ENCODE measurements at regions not wholly inside any gene's neighbourhood (a gene's known extent, or its start where the extent isn't known, plus 50 kb on each side); places are given as distances from the start of the nearest gene placed in this dataset.

DNA sequence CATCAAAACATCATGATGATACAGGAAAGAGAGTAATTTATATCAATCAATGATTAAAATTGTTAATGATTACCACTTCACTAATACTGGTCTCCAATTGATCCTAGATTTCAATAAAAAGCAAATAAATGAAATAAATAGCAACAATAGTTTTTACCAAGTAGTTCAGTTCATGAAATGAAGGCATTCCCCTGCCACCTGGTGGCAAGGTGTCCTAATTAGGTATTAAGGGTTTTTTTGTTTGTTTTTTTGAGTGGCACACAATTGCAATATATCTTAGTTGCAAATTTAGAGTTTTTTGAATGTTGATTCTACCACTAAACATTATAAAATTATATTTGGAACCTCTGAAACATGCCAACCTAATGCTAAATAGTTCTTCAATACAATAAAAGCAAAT lies 157.4 kb upstream of the PDE5A start:
- DNase-seq (ENCODE audit: low spot score in 2 of 2): no peak

DNA sequence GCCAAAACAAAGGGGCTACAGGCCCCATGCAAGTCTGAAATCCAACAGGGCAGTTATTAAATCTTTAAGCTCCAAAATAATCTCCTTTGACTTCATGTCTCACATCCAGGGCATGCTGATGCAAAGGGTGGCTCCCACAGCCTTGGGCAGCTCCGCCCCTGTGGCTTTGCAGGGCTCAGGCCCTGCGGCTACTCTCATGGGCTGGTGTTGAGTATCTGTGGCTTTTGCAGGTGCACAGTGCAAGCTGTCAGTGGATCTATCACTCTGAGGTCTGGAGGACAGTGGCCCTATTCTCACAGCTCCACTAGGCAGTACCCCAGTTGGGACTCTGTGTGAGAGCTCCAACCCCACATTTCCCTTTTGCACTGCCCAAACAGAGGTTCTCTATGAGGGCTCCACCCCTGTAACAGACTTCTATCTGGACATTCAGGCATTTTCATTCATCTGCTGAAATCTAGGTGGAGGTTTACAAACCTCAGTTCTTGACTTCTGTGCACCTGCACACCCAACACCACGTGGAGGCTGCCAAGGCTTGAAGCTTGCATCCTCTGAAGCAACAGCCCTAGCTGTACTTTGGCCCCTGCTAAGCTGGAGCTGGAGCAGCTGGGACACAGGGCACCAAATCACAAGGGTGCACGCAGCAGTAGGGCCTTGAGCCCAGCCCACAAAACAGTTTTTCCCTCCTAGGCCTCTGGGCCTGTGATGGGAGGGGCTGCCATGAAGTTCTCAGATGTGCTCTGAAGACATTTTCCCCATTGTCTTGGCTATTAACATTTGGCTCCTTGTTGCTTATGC lies 154.8 kb upstream of the PDE5A start:
- Histone ChIP-seq H3K9me3 (no peaks in the 10 kb centered on the region), H3K4me3 (no peak overlapping the region), H3K36me3 (no peaks in the 10 kb centered on the region), H3K27me3 (no peaks in the 10 kb centered on the region), H3K27ac (no peak overlapping the region), H3K4me1 (no peaks in the 10 kb centered on the region)
- no peak for DNase-seq (ENCODE audit: low spot score in 2 of 2)
- intact Hi-C loops (cut with DNase I): loop anchor here (5.0 kb wide), 1 partner anchor 91 kb away; no protein-coding TSS in a partner anchor
- TF ChIP-seq, protein P1, sequence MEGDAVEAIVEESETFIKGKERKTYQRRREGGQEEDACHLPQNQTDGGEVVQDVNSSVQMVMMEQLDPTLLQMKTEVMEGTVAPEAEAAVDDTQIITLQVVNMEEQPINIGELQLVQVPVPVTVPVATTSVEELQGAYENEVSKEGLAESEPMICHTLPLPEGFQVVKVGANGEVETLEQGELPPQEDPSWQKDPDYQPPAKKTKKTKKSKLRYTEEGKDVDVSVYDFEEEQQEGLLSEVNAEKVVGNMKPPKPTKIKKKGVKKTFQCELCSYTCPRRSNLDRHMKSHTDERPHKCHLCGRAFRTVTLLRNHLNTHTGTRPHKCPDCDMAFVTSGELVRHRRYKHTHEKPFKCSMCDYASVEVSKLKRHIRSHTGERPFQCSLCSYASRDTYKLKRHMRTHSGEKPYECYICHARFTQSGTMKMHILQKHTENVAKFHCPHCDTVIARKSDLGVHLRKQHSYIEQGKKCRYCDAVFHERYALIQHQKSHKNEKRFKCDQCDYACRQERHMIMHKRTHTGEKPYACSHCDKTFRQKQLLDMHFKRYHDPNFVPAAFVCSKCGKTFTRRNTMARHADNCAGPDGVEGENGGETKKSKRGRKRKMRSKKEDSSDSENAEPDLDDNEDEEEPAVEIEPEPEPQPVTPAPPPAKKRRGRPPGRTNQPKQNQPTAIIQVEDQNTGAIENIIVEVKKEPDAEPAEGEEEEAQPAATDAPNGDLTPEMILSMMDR (IDR thresholded peaks at IDR 0.05): no peak

More for the DNA sequence above, 157.4 kb upstream of the PDE5A start:
- Histone ChIP-seq H3K27me3 (no peaks in the 10 kb centered on the region), H3K4me1 (no peaks in the 10 kb centered on the region), H3K27ac (no peak overlapping the region), H3K36me3 (no peaks in the 10 kb centered on the region), H3K4me3 (no peak overlapping the region), H3K9me3 (no peaks in the 10 kb centered on the region)
- intact Hi-C loops (cut with DNase I): loop anchor here (2.0 to 5.0 kb wide), 2 partner anchors 157 to 266 kb away; partner anchors contain the start of gene PDE5A
- TF ChIP-seq, protein P1 (IDR thresholded peaks at IDR 0.05): peak in 2 of 3 experiments; percentile 16 to 47

DNA sequence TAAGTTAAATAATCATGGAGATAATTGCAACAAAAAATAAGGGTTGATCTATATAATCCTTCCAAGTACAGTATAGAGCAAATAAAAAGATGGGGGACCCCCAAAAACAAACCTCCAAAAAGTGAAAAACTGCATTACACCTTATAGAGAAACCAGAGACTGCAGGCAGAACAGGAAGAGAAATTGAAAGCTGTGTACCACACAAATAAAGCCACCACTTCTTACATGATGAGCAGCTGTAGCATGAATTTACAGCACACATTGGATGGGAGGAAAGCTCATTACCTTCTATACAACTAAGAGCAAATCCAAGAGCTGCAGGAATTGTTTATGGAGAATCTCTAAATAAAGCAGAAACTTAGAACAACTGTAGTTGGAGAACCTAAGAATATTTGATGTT lies 152.4 kb upstream of the PDE5A start:
- intact Hi-C loops (cut with DNase I): loop anchor here (5.0 kb wide), 1 partner anchor 89 kb away; no protein-coding TSS in a partner anchor
- H3K27ac ChIP-seq: no peak overlapping the region
- TF ChIP-seq, protein P1 (IDR thresholded peaks at IDR 0.05): no peak
- no peaks in the 10 kb centered on the region for H3K27me3 ChIP-seq
- DNase-seq (ENCODE audit: low spot score in 2 of 2): no peak
- H3K4me1 ChIP-seq: no peaks in the 10 kb centered on the region
- no peak overlapping the region for H3K4me3 ChIP-seq
- no peaks in the 10 kb centered on the region for H3K9me3 ChIP-seq
- no peaks in the 10 kb centered on the region for H3K36me3 ChIP-seq

DNA sequence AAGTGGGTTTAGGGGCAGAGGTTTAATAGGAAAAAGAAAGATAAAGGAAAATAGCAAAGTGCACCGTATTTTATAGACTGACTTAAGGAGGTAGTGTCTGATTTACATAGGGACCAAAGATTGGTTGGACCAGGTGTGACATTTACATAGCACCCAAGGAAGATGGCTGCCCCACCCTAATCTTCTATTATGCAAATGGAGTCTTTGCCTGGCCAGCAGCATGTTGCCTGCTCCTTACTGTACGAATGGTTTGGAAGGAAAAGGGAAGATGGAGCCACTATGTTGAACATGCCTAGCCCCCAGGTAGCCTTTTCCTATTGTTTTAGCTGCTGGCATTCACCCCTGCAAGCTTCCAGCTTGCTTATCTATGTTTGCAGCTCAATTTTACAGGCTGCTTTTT lies 146.2 kb upstream of the PDE5A start:
- H3K9me3 ChIP-seq: no peaks in the 10 kb centered on the region
- DNase-seq (ENCODE audit: low spot score in 2 of 2): no peak
- intact Hi-C loops (cut with DNase I): no loop called here
- no peak overlapping the region for H3K4me3 ChIP-seq
- no peaks in the 10 kb centered on the region for H3K4me1 ChIP-seq
- H3K27ac ChIP-seq: no peak overlapping the region
- H3K36me3 ChIP-seq: no peaks in the 10 kb centered on the region
- no peaks in the 10 kb centered on the region for H3K27me3 ChIP-seq
- TF ChIP-seq, protein P1 (IDR thresholded peaks at IDR 0.05): no peak

DNA sequence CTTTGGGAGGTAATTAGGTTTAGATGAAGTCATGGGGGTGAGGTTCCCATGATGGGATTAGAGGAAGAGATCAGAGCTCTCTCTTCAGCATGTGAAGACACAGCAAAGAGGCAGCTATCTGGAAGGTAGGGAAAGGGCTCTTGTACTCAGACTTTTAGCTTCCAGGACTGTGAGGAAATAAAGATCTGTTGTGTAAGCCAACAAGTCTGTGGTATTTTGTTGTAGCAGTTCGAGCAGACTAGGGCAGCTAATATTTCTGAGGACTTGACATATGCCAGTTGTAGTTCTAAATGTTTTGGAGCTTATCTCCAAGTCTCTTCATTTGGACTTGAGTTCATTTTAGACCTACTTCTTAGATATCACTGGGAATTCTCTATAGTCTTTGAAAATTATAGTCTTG lies 137.3 kb upstream of the PDE5A start:
- Histone ChIP-seq H3K9me3 (no peaks in the 10 kb centered on the region), H3K36me3 (no peaks in the 10 kb centered on the region), H3K27ac (no peak overlapping the region), H3K27me3 (no peaks in the 10 kb centered on the region), H3K4me1 (peaks cover 0 to 6% of the 10 kb centered on the region in 2 donors), H3K4me3 (no peak overlapping the region)
- no peak for DNase-seq (ENCODE audit: low spot score in 2 of 2)
- TF ChIP-seq, protein P1 (IDR thresholded peaks at IDR 0.05): no peak
- intact Hi-C loops (cut with DNase I): no loop called here
